ENCODE measurements at regions not wholly inside any gene's neighbourhood (a gene's known extent, or its start where the extent isn't known, plus 50 kb on each side); places are given as distances from the start of the nearest gene placed in this dataset.

DNA sequence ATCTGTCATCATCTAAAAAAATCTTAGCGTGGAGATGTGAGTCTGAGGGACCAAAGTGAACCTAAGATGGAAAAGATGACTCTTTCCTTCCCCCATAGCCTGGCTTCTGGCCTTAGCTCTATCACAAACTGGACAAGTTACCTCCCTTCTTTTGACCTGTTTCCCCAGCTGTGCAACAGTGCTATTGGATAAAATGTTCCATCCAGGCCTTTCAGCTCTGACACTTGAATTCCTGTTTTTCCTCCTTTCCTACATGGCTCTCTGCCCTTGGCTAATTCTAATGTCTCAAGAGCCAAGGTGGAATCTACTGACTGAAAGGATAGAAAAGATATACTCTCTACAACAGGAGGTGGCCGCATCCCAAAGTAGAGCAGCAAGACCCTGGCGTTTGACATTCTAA is 84.5 kb upstream of the ARHGEF9 start:
- no peak for DNase-seq

DNA sequence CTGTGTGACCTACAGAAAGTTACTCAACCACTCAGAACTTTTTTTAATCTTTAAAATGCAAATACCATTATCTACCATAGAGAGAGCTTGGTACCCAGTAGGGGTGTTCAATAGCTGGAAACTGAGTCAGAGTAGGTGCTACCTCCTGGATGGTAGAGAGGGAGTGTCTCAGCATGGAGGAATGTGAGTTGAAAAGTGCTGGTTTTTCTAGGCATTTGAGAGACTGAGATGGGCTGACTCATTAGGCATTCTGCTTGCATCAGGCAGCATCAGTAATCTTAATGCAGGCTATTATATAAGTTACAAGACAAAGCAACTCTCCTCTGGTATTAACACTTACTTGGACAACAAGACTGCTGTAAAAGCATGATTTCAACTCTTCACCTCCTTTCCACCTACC is 70.9 kb upstream of the ARHGEF9 start:
- DNase-seq: no peak

DNA sequence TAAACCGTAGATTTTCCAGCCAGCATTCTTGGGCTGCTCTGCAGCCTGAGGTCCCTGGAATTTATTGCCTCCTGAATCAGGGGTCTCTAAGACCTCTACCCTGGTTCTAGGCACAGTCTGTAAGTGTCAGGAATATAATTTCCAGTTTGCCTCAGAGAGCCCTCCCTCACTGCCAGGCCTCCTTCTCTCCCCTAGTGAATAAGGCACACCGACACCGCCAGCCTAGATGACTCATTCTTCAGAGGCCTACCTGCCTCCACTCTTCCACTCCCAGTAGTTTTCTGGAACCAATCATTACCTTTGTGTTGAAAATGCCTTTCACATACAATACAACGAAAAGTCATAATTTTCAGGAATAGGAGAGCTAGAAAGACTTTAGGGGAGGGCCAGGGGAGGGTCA is 50.3 kb upstream of the ARHGEF9 start:
- no peak for DNase-seq
